Muscle of back (tissue), 3 donors: ENCODE measurements at regions not wholly inside any gene's neighbourhood (a gene's known extent, or its start where the extent isn't known, plus 50 kb on each side); places are given as distances from the start of the nearest gene placed in this dataset.
"Not testable (repeated sequence)": the region's sequence is repeated elsewhere in the genome, so short reads cannot be mapped to it uniquely, and the experiment has no call there.

Experiments
- DNase-seq, 3 donors: peaks; one replicate each; pipeline versions ENCODE4 v3.0.0 to v3.0.0-alpha.2; 2013

GRCh38 chr3:27779176-27779575, 57.1 kb upstream of the EOMES start:
- no peak for DNase-seq

GRCh38 chr3:27789420-27789819, 67.3 kb upstream of the EOMES start:
- DNase-seq = no peak

- no peak for DNase-seq
These were observed 69.8 kb upstream of the EOMES start for GRCh38 chr3:27791956-27792355.

- DNase-seq = no peak
These were observed 70.7 kb upstream of the EOMES start for GRCh38 chr3:27792869-27793268.

GRCh38 chr3:27794211-27794610, 72.1 kb upstream of the EOMES start:
- no peak for DNase-seq

- DNase-seq = no peak
These were observed 74.3 kb upstream of the EOMES start for GRCh38 chr3:27796365-27796875.

- no peak for DNase-seq
These were observed 75.7 kb upstream of the EOMES start for GRCh38 chr3:27797773-27798172.

- DNase-seq = no peak
These were observed 78.1 kb upstream of the EOMES start for GRCh38 chr3:27800261-27800660.

GRCh38 chr3:27802425-27802824, 80.3 kb upstream of the EOMES start:
- no peak for DNase-seq

GRCh38 chr3:27802849-27803248, 80.7 kb upstream of the EOMES start:
- no peak for DNase-seq

GRCh38 chr3:27805282-27805681, 83.2 kb upstream of the EOMES start:
- DNase-seq = no peak

GRCh38 chr3:27813255-27813654, 91.1 kb upstream of the EOMES start:
- no peak for DNase-seq

GRCh38 chr3:27821609-27822008, 99.5 kb upstream of the EOMES start:
- not testable (repeated sequence) for DNase-seq

GRCh38 chr3:27824312-27825200, 102.4 kb upstream of the EOMES start:
- no peak for DNase-seq

- no peak for DNase-seq
These were observed 104.3 kb upstream of the EOMES start for GRCh38 chr3:27826448-27826847.

GRCh38 chr3:27827041-27827440, 104.9 kb upstream of the EOMES start:
- no peak for DNase-seq

GRCh38 chr3:27840807-27841594, 118.9 kb upstream of the EOMES start:
- no peak for DNase-seq

- no peak for DNase-seq
These were observed 122.0 kb upstream of the EOMES start for GRCh38 chr3:27844052-27844675.

GRCh38 chr3:27847697-27848096, 125.6 kb upstream of the EOMES start:
- no peak for DNase-seq

- DNase-seq = no peak
These were observed 126.7 kb upstream of the EOMES start for GRCh38 chr3:27848826-27849225.

- no peak for DNase-seq
These were observed 137.7 kb upstream of the EOMES start for GRCh38 chr3:27859821-27860220.
